H1 (cell line): ENCODE measurements at regions not wholly inside any gene's neighbourhood (a gene's known extent, or its start where the extent isn't known, plus 50 kb on each side); places are given as distances from the start of the nearest gene placed in this dataset.

Source experiments
- CTCF ChIA-PET: fragments of 300-600 bp; sonication (Branson Sonifier 250); formaldehyde crosslinking; loops from one replicate; lab custom pipeline; 2021; ENCODE audit not compliant: partially characterized antibody; lab: Charles Lee
- POLR2A ChIA-PET: fragments of 300-600 bp; sonication (Branson Sonifier 250); formaldehyde crosslinking; loops from one replicate; lab custom pipeline; 2021; ENCODE audit warnings: inconsistent platforms; ENCODE audit not compliant: partially characterized antibody; lab: Charles Lee
- DNase-seq, 2 experiments: peaks; one replicate each; pipeline versions ENCODE4 v3.0.0 to v3.0.0-alpha.2; 2010 to 2022; ENCODE audit warnings: low spot score in 2 of 2, low read depth in 1 of 2, mixed read lengths in 1 of 2
- FAIRE-seq: peaks from 2 replicates; lab custom pipeline; 2011; peaks lifted over from hg19 to GRCh38; lab: Jason Lieb, UNC
- H2AFZ ChIP-seq: 2 replicates; pipeline ENCODE4 v1.8.1; 2012; ENCODE audit warnings: low read length, inconsistent platforms
- H2AK5ac ChIP-seq: 2 replicates; pipeline ENCODE4 v1.6.1; 2013; ENCODE audit warnings: low read depth, low read length
- H2BK120ac ChIP-seq: replicated peaks from 2 replicates; pipeline ENCODE3; 2013; ENCODE audit warnings: low read depth, low read length, inconsistent platforms
- H2BK12ac ChIP-seq: 2 replicates; pipeline ENCODE4 v1.6.1; 2013; ENCODE audit warnings: low read depth, low read length
- H2BK15ac ChIP-seq: 2 replicates; pipeline ENCODE4 v1.6.1; 2013; ENCODE audit warnings: low read length
- H2BK20ac ChIP-seq: 2 replicates; pipeline ENCODE4 v1.6.1; 2013; ENCODE audit warnings: low read length
- H2BK5ac ChIP-seq: 2 replicates; pipeline ENCODE4 v1.6.1; 2013; ENCODE audit warnings: low read depth, low read length
- H3K14ac ChIP-seq: 2 replicates; pipeline ENCODE4 v1.6.1; 2013; ENCODE audit warnings: inconsistent platforms; ENCODE audit not compliant: insufficient read length
- H3K18ac ChIP-seq: 2 replicates; pipeline ENCODE4 v1.6.1; 2013; ENCODE audit warnings: low read length; ENCODE audit errors: extremely low read depth
- H3K23ac ChIP-seq: 2 replicates; pipeline ENCODE4 v1.6.1; 2013; ENCODE audit warnings: inconsistent platforms; ENCODE audit not compliant: insufficient read length
- H3K23me2 ChIP-seq: 2 replicates; pipeline ENCODE4 v1.6.1; 2013; ENCODE audit warnings: low read depth, low read length
- H3K27ac ChIP-seq: 2 replicates; pipeline ENCODE4 v1.6.1; 2011; ENCODE audit warnings: low read depth, low read length, inconsistent platforms
- H3K27me3 ChIP-seq, 4 experiments: replicated peaks in 1 of 4; 1 replicate in 1 of 4; 2 replicates in 3 of 4; pipeline versions ENCODE4 v1.6.1 to v1.8.1; 2011 to 2013; ENCODE audit warnings: low read length in 3 of 4, mild to moderate bottlenecking in 3 of 4, inconsistent platforms in 2 of 4, mixed read lengths in 2 of 4, moderate library complexity in 1 of 4; ENCODE audit not compliant: control insufficient read depth in 3 of 4, insufficient read depth in 3 of 4; ENCODE audit errors: extremely low read depth in 1 of 4
- H3K36me3 ChIP-seq, 4 experiments: 2 replicates each; pipeline versions ENCODE4 v1.6.1 to v1.8.1; 2011 to 2013; ENCODE audit warnings: mild to moderate bottlenecking in 4 of 4, low read length in 3 of 4, moderate library complexity in 2 of 4, control low read depth in 1 of 4, inconsistent platforms in 1 of 4; ENCODE audit not compliant: insufficient read depth in 4 of 4, control insufficient read depth in 2 of 4
- H3K4ac ChIP-seq: replicated peaks from 2 replicates; pipeline ENCODE3; 2013; ENCODE audit warnings: low read length, low read depth, mixed read lengths, inconsistent platforms; ENCODE audit not compliant: insufficient read length
- H3K4me1 ChIP-seq, 4 experiments: replicated peaks in 1 of 4; 1 replicate in 1 of 4; 2 replicates in 3 of 4; pipeline versions ENCODE4 v1.6.1 to v1.8.1; 2011 to 2013; ENCODE audit warnings: low read length in 3 of 4, inconsistent platforms in 2 of 4, mixed read lengths in 1 of 4; ENCODE audit not compliant: insufficient read depth in 4 of 4, control insufficient read depth in 3 of 4
- H3K4me2 ChIP-seq, 2 experiments: 2 replicates each; pipeline versions ENCODE4 v1.6.1 to v1.8.1; 2011 to 2013; ENCODE audit warnings: low read depth in 2 of 2, low read length in 2 of 2, control low read depth in 1 of 2, inconsistent platforms in 1 of 2, mild to moderate bottlenecking in 1 of 2; ENCODE audit not compliant: insufficient read depth in 1 of 2
- H3K4me3 ChIP-seq, 4 experiments: fragments of 200-600, 300-600 bp in 1 of 4; sonication (generic), shearing (Covaris generic), sonication (Bioruptor Twin) in 1 of 4; 2 replicates each; pipeline versions ENCODE4 v1.5.1 to v1.8.1; 2011 to 2016; ENCODE audit warnings: low read length in 4 of 4, low read depth in 3 of 4, control low read depth in 2 of 4, inconsistent platforms in 2 of 4, mild to moderate bottlenecking in 2 of 4, mixed read lengths in 1 of 4, moderate library complexity in 1 of 4; ENCODE audit not compliant: insufficient read depth in 2 of 4; ENCODE audit errors: extremely low read depth in 1 of 4
- H3K56ac ChIP-seq: replicated peaks from 2 replicates; pipeline ENCODE3; 2013; ENCODE audit warnings: low read depth, mild to moderate bottlenecking, mixed read lengths, low read length, inconsistent platforms; ENCODE audit not compliant: insufficient read length
- H3K79me1 ChIP-seq: 2 replicates; pipeline ENCODE4 v1.6.1; 2013; ENCODE audit warnings: low read depth, low read length, control low read depth
- H3K79me2 ChIP-seq, 2 experiments: 2 replicates each; pipeline versions ENCODE4 v1.6.1 to v1.8.1; 2012 to 2013; ENCODE audit warnings: low read length in 2 of 2, mild to moderate bottlenecking in 2 of 2, inconsistent platforms in 1 of 2; ENCODE audit not compliant: insufficient read depth in 2 of 2, control insufficient read depth in 1 of 2
- H3K9ac ChIP-seq, 4 experiments: replicated peaks in 1 of 4; 1 replicate in 1 of 4; 2 replicates in 3 of 4; pipeline versions ENCODE4 v1.6.1 to v1.8.1; 2011 to 2013; ENCODE audit warnings: low read depth in 3 of 4, low read length in 3 of 4, control low read depth in 2 of 4, mild to moderate bottlenecking in 2 of 4, moderate library complexity in 2 of 4, inconsistent platforms in 1 of 4; ENCODE audit errors: extremely low read depth in 1 of 4
- H3K9me3 ChIP-seq, 2 experiments: 2 replicates each; pipeline versions ENCODE4 v1.6.1 to v1.8.1; 2012 to 2013; ENCODE audit warnings: mild to moderate bottlenecking in 2 of 2, moderate library complexity in 2 of 2, control low read depth in 1 of 2, inconsistent platforms in 1 of 2, low read depth in 1 of 2, low read length in 1 of 2, mixed read lengths in 1 of 2; ENCODE audit not compliant: insufficient read depth in 2 of 2
- H4K20me1 ChIP-seq, 2 experiments: replicated peaks in 1 of 2; 2 replicates each; pipeline versions ENCODE3 to v1.8.1; 2011 to 2013; ENCODE audit warnings: inconsistent platforms in 2 of 2, low read length in 2 of 2, mild to moderate bottlenecking in 1 of 2; ENCODE audit not compliant: insufficient read depth in 2 of 2, control insufficient read depth in 1 of 2
- H4K5ac ChIP-seq: 2 replicates; pipeline ENCODE4 v1.6.1; 2013; ENCODE audit warnings: low read length, low read depth, mixed read lengths, inconsistent platforms; ENCODE audit not compliant: insufficient read length
- H4K8ac ChIP-seq: 2 replicates; pipeline ENCODE4 v1.8.0; 2013; ENCODE audit warnings: mild to moderate bottlenecking, moderate library complexity, low read length, inconsistent platforms; ENCODE audit not compliant: insufficient read depth; ENCODE audit errors: extremely low read depth
- H4K91ac ChIP-seq: replicated peaks from 2 replicates; pipeline ENCODE3; 2013; ENCODE audit warnings: low read length, mixed read lengths, inconsistent platforms; ENCODE audit not compliant: insufficient read length
- CTCF ChIP-seq, 3 experiments: IDR thresholded peaks; 1 replicate in 2 of 3; 2 replicates in 1 of 3; pipeline versions ENCODE4 v1.5.1 to v1.6.1; 2011; ENCODE audit warnings: low read length in 3 of 3, mild to moderate bottlenecking in 3 of 3, inconsistent platforms in 2 of 3, low read depth in 1 of 3, moderate library complexity in 1 of 3; ENCODE audit not compliant: insufficient read depth in 1 of 3; ENCODE audit errors: control extremely low read depth in 1 of 3
- EZH2 ChIP-seq: fragments of 200-600 bp; sonication (generic); IDR thresholded peaks from 2 replicates; pipeline ENCODE4 v1.7.1; 2012; ENCODE audit warnings: low read depth, mild to moderate bottlenecking, moderate library complexity, low read length, inconsistent platforms; ENCODE audit not compliant: severe bottlenecking
- KDM5A ChIP-seq: fragments of 200-600 bp; IDR thresholded peaks from 2 replicates; pipeline ENCODE4 v1.7.1; 2012; ENCODE audit warnings: mild to moderate bottlenecking, low read length, inconsistent platforms, mixed read lengths
- RNF2 ChIP-seq: fragments of 200-900, 300-1000 bp; sonication (generic); IDR thresholded peaks from 2 replicates; pipeline ENCODE4 v1.7.1; 2016; ENCODE audit warnings: borderline replicate concordance, low read depth, mild to moderate bottlenecking, antibody characterized with exemption, low read length; ENCODE audit not compliant: poor library complexity, severe bottlenecking; ENCODE audit errors: missing control alignments
- SAP30 ChIP-seq: fragments of 300-600 bp; sonication (generic); IDR thresholded peaks from 2 replicates; pipeline ENCODE4 v1.7.1; 2012; ENCODE audit warnings: low read length, moderate library complexity, mild to moderate bottlenecking, inconsistent platforms; ENCODE audit not compliant: insufficient read depth, insufficient replicate concordance
- WGBS, 2 experiments: shearing (Covaris generic) in 1 of 2; methylation state at CpG; one replicate each; pipeline versions ENCODE4 v1.1.6 to v1.1.7; 2013 to 2015; ENCODE audit warnings: low lambda C conversion rate in 2 of 2, mixed read lengths in 2 of 2, inconsistent platforms in 1 of 2, low coverage in 1 of 2, missing lambda C conversion rate in 1 of 2; ENCODE audit not compliant: insufficient replicate concordance in 2 of 2, insufficient coverage in 1 of 2, insufficient read length in 1 of 2; ENCODE audit errors: extremely low coverage in 1 of 2, missing lambda C conversion rate in 1 of 2; 5-methylcytosine and 5-hydroxymethylcytosine counted together

DNA sequence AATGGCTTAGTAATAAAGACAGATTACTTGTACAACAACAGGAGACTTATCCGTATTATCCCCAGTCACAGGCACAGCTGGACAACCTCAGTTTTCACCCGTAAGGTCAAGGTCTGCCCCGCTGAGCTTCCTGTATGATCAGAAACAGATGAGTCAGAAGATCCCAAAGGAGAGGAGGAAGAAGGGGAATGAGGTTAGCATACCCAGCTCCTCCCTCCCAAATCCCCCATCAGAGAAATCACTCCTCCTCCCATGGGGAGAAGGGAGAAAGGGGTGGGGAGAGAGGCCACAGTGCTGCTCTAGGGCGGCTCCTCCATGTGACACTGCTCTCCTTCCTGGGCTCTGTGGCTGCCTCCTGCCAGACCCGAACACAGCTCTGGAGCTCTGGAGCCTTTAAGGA is 53.8 kb upstream of the SPTBN1 start:
- Histone ChIP-seq H2AK5ac (no peak overlapping the region), H3K9me3 (no peaks in the 10 kb centered on the region), H3K79me1 (no peaks in the 10 kb centered on the region), H3K79me2 (no peaks in the 10 kb centered on the region), H3K23ac (no peak overlapping the region), H3K4me2 (no peak overlapping the region), H3K56ac (no peak overlapping the region), H2AFZ (0 out of 2 replicates have a peak overlapping the region, but pooled peaks have one; percentile 56), H4K8ac (no peak overlapping the region), H3K4me3 (no peak overlapping the region), H4K20me1 (no peaks in the 10 kb centered on the region), H3K4ac (no peak overlapping the region), H2BK120ac (no peak overlapping the region), H2BK5ac (no peak overlapping the region), H3K27ac (no peak overlapping the region), H3K23me2 (no peaks in the 10 kb centered on the region), H4K91ac (no peak overlapping the region), H4K5ac (no peak overlapping the region), H2BK12ac (no peak overlapping the region), H3K27me3 (no peaks in the 10 kb centered on the region), H3K18ac (no peak overlapping the region), H3K9ac (no peak overlapping the region), H2BK20ac (no peak overlapping the region), H3K36me3 (no peaks in the 10 kb centered on the region), H2BK15ac (no peak overlapping the region), H3K14ac (no peak overlapping the region), H3K4me1 (no peaks in the 10 kb centered on the region)
- no peak for TF ChIP-seq EZH2
- no peak for TF ChIP-seq RNF2
- no peak for TF ChIP-seq CTCF (IDR thresholded peaks at IDR 0.05; ENCODE audit: control extremely low read depth in 1 of 3, insufficient read depth in 1 of 3, low read depth in 1 of 3, low read length in 3 of 3)
- TF ChIP-seq SAP30: no peak
- TF ChIP-seq KDM5A: no peak
- ChIA-PET POLR2A (no interaction called here), CTCF (interaction anchor here (0.9 to 1.4 kb wide), 2 partner anchors 20 to 123 kb away, joined by 3 to 4 read pairs; no protein-coding TSS in a partner anchor)
- WGBS, 2 experiments: 88% methylated on average over 5 of the region's 5 CpGs; no CpG with 5 or more reads in 1 of the 2 experiments
- FAIRE-seq (no peak), DNase-seq (no peak)
